Nephron (organoid): ENCODE measurements at regions not wholly inside any gene's neighbourhood (a gene's known extent, or its start where the extent isn't known, plus 50 kb on each side); places are given as distances from the start of the nearest gene placed in this dataset.

Experiments used
- H3K27ac Mint-ChIP-seq, 3 experiments: 2 replicates each; pipeline ENCODE4 v1.8.0; 2020; ENCODE audit warnings: mixed read lengths in 3 of 3, mild to moderate bottlenecking in 2 of 3, moderate library complexity in 1 of 3
- H3K27me3 Mint-ChIP-seq: 2 replicates; pipeline ENCODE4 v1.8.0; 2021; ENCODE audit warnings: low read depth, mild to moderate bottlenecking, moderate library complexity, mixed read lengths
- H3K36me3 Mint-ChIP-seq: 2 replicates; pipeline ENCODE4 v1.8.0; 2020; ENCODE audit warnings: low read depth, mixed read lengths
- H3K4me1 Mint-ChIP-seq: 2 replicates; pipeline ENCODE4 v1.8.0; 2020; ENCODE audit warnings: mixed read lengths
- H3K4me3 Mint-ChIP-seq, 3 experiments: 2 replicates each; pipeline ENCODE4 v1.8.0; 2020; ENCODE audit warnings: mild to moderate bottlenecking in 3 of 3, mixed read lengths in 3 of 3, moderate library complexity in 2 of 3
- H3K9me3 Mint-ChIP-seq: 2 replicates; pipeline ENCODE4 v1.8.0; 2020; ENCODE audit warnings: mixed read lengths
- CTCF ChIP-seq, 3 experiments: fragments of 200-600 bp; sonication (generic); IDR thresholded peaks; one replicate each; pipeline ENCODE4 v1.5.0; 2021; ENCODE audit warnings: antibody characterized with exemption in 3 of 3; ENCODE audit not compliant: unreplicated experiment in 3 of 3

GRCh38 chr3:78293284-78293683, 1253.4 kb downstream of the ROBO2 start:
- Mint-ChIP-seq H3K4me1 (no peaks in the 10 kb centered on the region), H3K4me3 (no peak overlapping the region), H3K27ac (no peak overlapping the region), H3K27me3 (no peaks in the 10 kb centered on the region), H3K9me3 (peaks cover 4% of the 10 kb centered on the region), H3K36me3 (no peaks in the 10 kb centered on the region)
- no peak for TF ChIP-seq CTCF (IDR thresholded peaks at IDR 0.05; ENCODE audit: unreplicated experiment in 3 of 3)

- no peak overlapping the region for H3K27ac Mint-ChIP-seq
- TF ChIP-seq CTCF (IDR thresholded peaks at IDR 0.05; ENCODE audit: unreplicated experiment in 3 of 3) = no peak
- H3K36me3 Mint-ChIP-seq = no peaks in the 10 kb centered on the region
- no peak overlapping the region for H3K4me3 Mint-ChIP-seq
- no peaks in the 10 kb centered on the region for H3K27me3 Mint-ChIP-seq
- peaks cover 9% of the 10 kb centered on the region for H3K9me3 Mint-ChIP-seq
- H3K4me1 Mint-ChIP-seq = no peaks in the 10 kb centered on the region
Observed at GRCh38 chr3:78304115-78304514, 1264.2 kb downstream of the ROBO2 start.

GRCh38 chr3:78312851-78313250, 1273.0 kb downstream of the ROBO2 start:
- H3K4me1 Mint-ChIP-seq = no peaks in the 10 kb centered on the region
- no peak overlapping the region for H3K4me3 Mint-ChIP-seq
- H3K36me3 Mint-ChIP-seq = no peaks in the 10 kb centered on the region
- no peaks in the 10 kb centered on the region for H3K27me3 Mint-ChIP-seq
- H3K9me3 Mint-ChIP-seq = peaks cover 3% of the 10 kb centered on the region
- no peak overlapping the region for H3K27ac Mint-ChIP-seq
- no peak for TF ChIP-seq CTCF (IDR thresholded peaks at IDR 0.05; ENCODE audit: unreplicated experiment in 3 of 3)

GRCh38 chr3:78313332-78313731, 1273.4 kb downstream of the ROBO2 start:
- H3K4me1 Mint-ChIP-seq = no peaks in the 10 kb centered on the region

GRCh38 chr3:78314327-78314726, 1274.4 kb downstream of the ROBO2 start:
- Mint-ChIP-seq H3K4me3 (no peak overlapping the region), H3K27me3 (no peaks in the 10 kb centered on the region), H3K9me3 (peaks cover 3% of the 10 kb centered on the region), H3K27ac (no peak overlapping the region), H3K4me1 (no peaks in the 10 kb centered on the region), H3K36me3 (no peaks in the 10 kb centered on the region)
- no peak for TF ChIP-seq CTCF (IDR thresholded peaks at IDR 0.05; ENCODE audit: unreplicated experiment in 3 of 3)

More at GRCh38 chr3:78313332-78313731, 1273.4 kb downstream of the ROBO2 start:
- Mint-ChIP-seq H3K27me3 (no peaks in the 10 kb centered on the region), H3K4me3 (no peak overlapping the region), H3K9me3 (peaks cover 3% of the 10 kb centered on the region), H3K27ac (no peak overlapping the region), H3K36me3 (no peaks in the 10 kb centered on the region)
- no peak for TF ChIP-seq CTCF (IDR thresholded peaks at IDR 0.05; ENCODE audit: unreplicated experiment in 3 of 3)

GRCh38 chr3:78317774-78318173, 1277.9 kb downstream of the ROBO2 start:
- no peak overlapping the region for H3K27ac Mint-ChIP-seq
- H3K36me3 Mint-ChIP-seq = no peaks in the 10 kb centered on the region
- TF ChIP-seq CTCF (IDR thresholded peaks at IDR 0.05; ENCODE audit: unreplicated experiment in 3 of 3) = no peak
- H3K27me3 Mint-ChIP-seq = no peaks in the 10 kb centered on the region
- no peak overlapping the region for H3K4me3 Mint-ChIP-seq
- no peaks in the 10 kb centered on the region for H3K4me1 Mint-ChIP-seq
- peaks cover 5% of the 10 kb centered on the region for H3K9me3 Mint-ChIP-seq
